ENCODE measurements at regions not wholly inside any gene's neighbourhood (a gene's known extent, or its start where the extent isn't known, plus 50 kb on each side); places are given as distances from the start of the nearest gene placed in this dataset.
"Not testable (repeated sequence)": the region's sequence is repeated elsewhere in the genome, so short reads cannot be mapped to it uniquely, and the experiment has no call there.

GRCh38 chrX:131693359-131693758 lies 149.5 kb downstream of the OR13H1 start:
- H3K4me3 ChIP-seq (ENCODE audit: low read depth, low read length), result no peak overlapping the region
- no peak for DNase-seq (ENCODE audit: low read depth)

DNA sequence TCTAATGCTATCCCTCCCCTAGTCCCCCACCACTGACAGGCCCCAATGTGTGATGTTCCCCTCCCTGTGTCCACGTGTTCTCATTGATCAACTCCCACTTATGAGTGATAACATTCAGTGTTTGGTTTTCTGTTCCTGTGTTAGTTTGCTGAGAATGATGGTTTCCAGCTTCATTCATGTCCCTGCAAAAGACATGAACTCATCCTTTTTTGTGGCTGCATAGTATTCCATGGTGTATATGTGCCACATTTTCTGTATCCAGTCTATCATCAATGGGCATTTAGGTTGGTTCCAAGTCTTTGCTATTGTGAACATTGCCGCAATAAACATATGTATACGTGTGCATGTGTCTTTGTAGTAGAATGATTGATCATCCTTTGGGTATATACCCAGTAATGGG lies 153.1 kb downstream of the OR13H1 start:
- H3K4me3 ChIP-seq (ENCODE audit: low read depth, low read length); DNase-seq (ENCODE audit: low read depth): not testable (repeated sequence)

- DNase-seq (ENCODE audit: low read depth), result no peak
- H3K4me3 ChIP-seq (ENCODE audit: low read depth, low read length), result no peak overlapping the region
These were observed 159.8 kb downstream of the OR13H1 start for GRCh38 chrX:131703646-131704045.

GRCh38 chrX:131704136-131704695 lies 160.3 kb downstream of the OR13H1 start:
- no peak for DNase-seq (ENCODE audit: low read depth)
- H3K4me3 ChIP-seq (ENCODE audit: low read depth, low read length), result no peak overlapping the region

DNA sequence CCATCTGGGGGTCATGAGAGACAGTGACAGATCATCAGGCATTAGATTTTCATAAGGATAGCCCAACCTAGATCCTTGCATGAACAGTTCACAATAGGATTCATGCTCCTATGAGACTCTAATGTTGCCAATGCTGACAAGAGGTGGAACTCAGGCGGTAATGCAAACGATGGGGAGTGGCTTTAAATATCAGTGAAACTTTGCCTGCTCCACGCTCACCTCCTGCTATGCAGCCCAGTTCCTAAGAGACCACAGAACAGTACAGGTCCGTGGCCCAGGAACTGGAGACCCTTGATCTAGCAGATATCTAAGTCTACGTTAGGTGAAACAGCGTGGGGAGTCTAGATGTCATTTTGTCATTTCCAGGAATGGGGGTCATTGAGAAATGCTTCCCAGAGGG lies 165.7 kb downstream of the OR13H1 start:
- no peak overlapping the region for H3K4me3 ChIP-seq (ENCODE audit: low read depth, low read length)
- DNase-seq (ENCODE audit: low read depth), result no peak

DNA sequence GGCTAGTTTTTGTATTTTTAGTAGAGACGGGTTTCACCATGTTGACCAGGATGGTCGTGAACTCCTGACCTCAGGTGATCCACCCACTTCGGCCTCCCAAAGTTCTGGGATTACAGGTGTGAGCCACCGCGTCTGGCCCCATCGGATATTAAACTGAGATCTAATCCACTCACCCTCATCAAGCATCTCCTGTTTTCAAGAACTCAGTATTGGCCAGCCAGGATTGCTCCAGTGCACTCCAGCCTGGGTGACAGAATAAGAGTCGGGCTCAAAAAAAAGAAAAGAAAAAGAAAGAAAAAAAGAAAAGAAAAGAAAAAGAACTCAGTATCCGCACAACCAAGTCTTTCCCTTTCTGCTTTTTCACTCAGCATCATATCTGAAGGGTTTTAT lies 167.6 kb downstream of the OR13H1 start:
- no peak for DNase-seq (ENCODE audit: low read depth)
- H3K4me3 ChIP-seq (ENCODE audit: low read depth, low read length), result no peak overlapping the region

- no peak for DNase-seq (ENCODE audit: low read depth)
- no peak overlapping the region for H3K4me3 ChIP-seq (ENCODE audit: low read depth, low read length)
These were observed 179.8 kb downstream of the OR13H1 start for GRCh38 chrX:131723646-131724045.

DNA sequence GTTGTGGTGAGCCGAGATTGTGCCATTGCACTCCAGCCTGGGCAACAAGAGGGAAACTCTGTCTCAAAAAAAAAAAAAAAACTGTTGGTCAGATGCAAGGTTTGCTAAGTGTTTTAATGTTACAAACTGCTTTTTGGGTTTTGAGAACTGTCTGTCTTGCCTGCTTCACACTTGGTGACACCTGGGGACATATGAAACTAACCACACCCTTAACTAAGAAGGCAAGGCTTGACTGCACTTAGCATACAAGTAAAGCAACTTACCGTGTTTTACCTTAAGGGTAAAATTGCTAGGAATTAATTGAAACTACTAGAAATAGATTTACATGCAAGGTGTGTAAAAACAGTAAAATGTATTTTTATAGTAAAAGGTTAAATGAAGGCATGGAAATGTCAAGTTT lies 180.4 kb downstream of the OR13H1 start:
- DNase-seq (ENCODE audit: low read depth), result no peak
- no peak overlapping the region for H3K4me3 ChIP-seq (ENCODE audit: low read depth, low read length)

GRCh38 chrX:131725001-131725654 lies 181.3 kb downstream of the OR13H1 start:
- no peak for DNase-seq (ENCODE audit: low read depth)
- no peak overlapping the region for H3K4me3 ChIP-seq (ENCODE audit: low read depth, low read length)

DNA sequence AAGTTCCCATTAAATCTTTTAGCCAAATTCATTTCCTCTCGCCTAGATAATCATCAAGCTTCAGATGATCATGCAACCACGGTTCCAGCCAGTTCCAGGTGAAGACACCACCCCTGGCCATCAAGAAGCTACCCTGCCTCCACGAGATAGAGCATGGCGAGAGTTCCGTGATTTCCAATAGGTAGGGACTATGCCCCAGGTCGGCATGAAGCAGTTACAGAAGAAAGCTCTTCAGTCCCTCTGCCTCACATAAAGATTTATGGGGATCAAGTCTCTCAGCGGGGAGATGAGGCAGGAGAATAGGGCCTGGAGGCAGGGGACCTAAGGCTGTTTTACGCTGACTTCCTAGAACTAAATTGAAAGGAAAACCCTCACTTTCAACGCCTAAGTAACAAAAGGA lies 183.9 kb downstream of the OR13H1 start:
- H3K4me3 ChIP-seq (ENCODE audit: low read depth, low read length), result no peak overlapping the region

DNA sequence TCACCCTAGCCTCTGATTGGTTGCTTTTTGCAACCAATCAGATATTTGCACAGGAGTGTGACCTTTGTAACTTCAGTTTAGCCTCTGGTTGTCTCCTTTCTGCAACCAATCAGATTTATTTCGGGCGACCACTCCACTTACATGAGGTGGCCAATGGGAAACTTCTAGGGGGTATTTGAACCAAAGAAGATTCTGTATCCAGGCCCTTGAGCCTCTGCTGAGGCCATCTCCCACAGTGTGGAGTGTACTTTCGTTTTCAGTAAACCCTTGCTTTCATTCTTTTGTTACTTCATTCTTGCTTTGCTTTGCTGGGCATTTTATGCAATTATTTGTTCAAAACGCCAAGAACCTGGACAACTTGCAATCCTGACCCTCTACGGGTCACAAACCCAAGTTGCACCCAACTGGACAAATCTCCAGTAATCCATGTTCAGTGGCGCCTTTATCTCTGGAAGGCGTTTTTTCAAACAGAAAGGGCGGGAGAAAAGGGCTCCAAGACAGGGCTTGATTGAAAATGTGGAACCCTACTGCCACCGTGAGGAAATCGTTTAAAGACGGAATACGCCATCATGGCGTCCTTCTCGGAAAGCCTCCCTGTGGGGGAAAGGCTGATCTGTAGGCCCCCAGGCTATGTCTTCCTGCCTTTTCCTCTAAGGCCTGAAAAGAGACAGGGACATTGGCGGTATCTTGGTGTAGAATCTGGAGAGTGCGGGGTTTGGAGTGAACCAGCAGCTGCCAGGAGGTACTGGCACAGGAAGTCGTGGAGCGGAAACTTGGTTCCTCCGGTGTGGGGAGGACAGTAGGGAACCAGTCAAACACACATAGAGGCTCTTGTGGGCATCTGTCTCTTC lies 184.6 kb downstream of the OR13H1 start:
- DNase-seq (ENCODE audit: low read depth), result no peak
- no peak overlapping the region for H3K4me3 ChIP-seq (ENCODE audit: low read depth, low read length)

More for the DNA sequence above, 183.9 kb downstream of the OR13H1 start:
- no peak for DNase-seq (ENCODE audit: low read depth)

DNA sequence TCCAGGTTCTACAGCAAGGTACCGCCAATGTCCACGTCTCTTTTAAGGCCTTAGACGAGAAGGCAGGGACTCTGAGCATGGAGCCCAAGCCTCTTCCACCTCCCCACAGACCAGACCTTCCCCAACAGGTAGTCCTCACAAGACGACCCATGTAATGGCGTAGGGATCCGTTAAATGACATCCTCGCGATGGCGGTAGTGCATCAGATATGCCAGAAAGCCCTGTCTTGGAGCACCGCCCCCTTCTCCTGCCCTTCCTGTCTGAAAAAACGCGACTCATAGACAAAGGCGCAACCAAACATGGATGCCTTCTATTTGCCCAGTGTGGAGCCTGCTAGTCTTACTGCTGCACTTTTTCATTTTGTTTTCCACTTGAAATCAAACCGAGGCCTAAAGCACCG lies 185.4 kb downstream of the OR13H1 start:
- H3K4me3 ChIP-seq (ENCODE audit: low read depth, low read length), result no peak overlapping the region
- DNase-seq (ENCODE audit: low read depth), result no peak

GRCh38 chrX:131734621-131735020 lies 190.7 kb downstream of the OR13H1 start:
- no peak overlapping the region for H3K4me3 ChIP-seq (ENCODE audit: low read depth, low read length)
- DNase-seq (ENCODE audit: low read depth), result no peak

DNA sequence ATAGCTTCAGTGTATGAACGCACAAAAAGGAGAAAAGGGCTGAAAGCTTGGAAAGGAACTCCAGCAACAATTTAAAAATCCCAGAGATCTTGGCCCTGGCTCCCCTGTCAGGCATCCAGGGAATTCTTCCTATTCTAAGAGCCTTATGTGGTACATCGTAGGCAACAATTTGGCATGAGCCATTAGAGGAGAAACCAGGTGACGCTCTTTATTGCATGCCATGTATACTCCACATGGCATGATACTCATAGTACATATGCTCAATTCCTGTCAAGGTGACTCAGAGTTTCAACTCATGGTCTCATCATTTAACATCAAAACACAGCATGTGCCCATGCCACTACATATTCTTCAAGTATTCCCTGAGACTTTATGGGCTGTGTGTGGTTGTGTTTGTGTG lies 191.3 kb downstream of the OR13H1 start:
- DNase-seq (ENCODE audit: low read depth), result no peak
- no peak overlapping the region for H3K4me3 ChIP-seq (ENCODE audit: low read depth, low read length)

- DNase-seq (ENCODE audit: low read depth), result no peak
- H3K4me3 ChIP-seq (ENCODE audit: low read depth, low read length), result no peak overlapping the region
These were observed 195.9 kb downstream of the OR13H1 start for GRCh38 chrX:131739823-131740222.

DNA sequence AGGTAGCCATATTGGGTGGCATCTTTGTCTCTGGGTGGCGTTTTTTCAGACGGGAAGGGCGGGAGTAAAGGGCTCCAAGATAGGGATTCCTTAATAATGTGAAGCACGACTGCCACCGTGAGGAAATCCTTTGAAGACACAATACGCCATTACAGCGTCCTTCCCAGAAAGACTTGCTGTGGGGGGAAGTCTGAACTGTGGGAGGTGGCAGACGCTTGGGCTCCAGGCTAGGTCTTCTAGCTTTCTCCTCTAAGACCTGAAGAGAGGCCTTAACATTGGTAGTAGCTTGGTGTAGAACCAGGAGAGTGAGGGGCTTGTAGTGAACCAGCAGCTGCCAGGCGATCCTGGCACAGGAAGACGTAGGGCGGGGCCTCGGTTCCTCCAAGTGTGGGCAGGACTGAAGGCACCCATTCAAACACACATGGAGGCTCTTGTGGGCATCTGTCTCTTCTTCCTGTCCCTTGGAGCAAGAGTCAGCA lies 197.3 kb downstream of the OR13H1 start:
- no peak overlapping the region for H3K4me3 ChIP-seq (ENCODE audit: low read depth, low read length)
- no peak for DNase-seq (ENCODE audit: low read depth)

GRCh38 chrX:131745942-131746489 lies 202.1 kb downstream of the OR13H1 start:
- no peak for DNase-seq (ENCODE audit: low read depth)
- H3K4me3 ChIP-seq (ENCODE audit: low read depth, low read length), result no peak overlapping the region

DNA sequence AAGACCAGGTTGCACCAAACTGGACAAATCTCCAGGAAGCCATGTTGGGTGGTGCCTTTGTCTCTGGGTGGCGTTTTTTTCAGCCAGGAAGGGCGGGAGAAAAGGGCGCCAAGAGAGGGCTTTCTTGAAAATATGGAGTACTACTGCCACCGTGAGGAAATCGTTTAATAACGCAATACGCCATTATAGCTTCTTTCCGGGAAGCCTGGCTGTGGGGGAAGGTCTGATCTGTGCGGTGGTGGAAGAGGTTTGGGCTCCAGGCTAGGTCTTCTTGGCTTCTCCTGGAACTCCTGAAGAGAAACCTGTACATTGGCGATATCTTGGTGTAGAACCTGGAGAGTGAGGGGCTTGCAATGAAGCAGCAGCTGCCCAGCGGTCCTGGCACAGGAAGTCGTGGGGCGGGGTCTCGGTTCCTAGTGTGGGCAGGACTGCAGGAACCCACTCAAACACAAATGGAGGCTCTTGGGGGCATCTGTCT lies 202.7 kb downstream of the OR13H1 start:
- no peak for DNase-seq (ENCODE audit: low read depth)
- H3K4me3 ChIP-seq (ENCODE audit: low read depth, low read length), result no peak overlapping the region

- H3K4me3 ChIP-seq (ENCODE audit: low read depth, low read length), result no peak overlapping the region
- DNase-seq (ENCODE audit: low read depth), result no peak
These were observed 203.3 kb downstream of the OR13H1 start for GRCh38 chrX:131747173-131747572.

DNA sequence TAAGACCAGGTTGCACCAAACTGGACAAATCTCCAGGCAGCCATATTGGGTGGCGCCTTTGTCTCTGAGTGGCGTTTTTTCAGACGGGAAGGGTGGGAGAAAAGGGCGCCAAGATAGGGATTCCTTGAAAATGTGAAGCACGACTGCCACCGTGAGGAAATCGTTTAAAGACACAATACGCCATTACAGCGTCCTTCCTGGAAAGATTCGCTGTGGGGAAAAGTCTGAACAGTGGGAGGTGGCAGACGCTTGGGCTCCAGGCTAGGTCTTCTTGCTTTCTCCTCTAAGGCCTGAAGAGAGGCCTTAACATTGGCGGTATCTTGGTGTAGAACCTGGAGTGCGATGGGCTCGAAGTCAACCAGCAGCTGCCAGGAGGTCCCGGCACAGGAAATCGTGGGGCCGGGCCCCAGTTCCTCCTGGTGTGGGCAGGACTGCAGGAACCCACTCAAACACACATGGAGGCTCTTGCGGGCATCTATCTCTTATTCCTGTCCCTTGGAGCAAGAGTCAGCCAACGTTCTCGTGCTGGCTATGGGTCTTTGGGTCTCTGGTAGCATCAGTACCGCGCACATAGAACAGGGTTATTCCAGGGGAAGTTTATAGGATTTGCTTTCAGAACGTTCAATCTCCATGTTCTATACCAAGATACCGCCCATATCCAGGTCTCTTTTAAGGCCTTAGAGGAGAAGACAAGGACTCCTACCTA lies 208.8 kb downstream of the OR13H1 start:
- DNase-seq (ENCODE audit: low read depth), result no peak
- H3K4me3 ChIP-seq (ENCODE audit: low read depth, low read length), result no peak overlapping the region

All from skeletal muscle cell (primary cell).